ENCODE measurements at regions not wholly inside any gene's neighbourhood (a gene's known extent, or its start where the extent isn't known, plus 50 kb on each side); places are given as distances from the start of the nearest gene placed in this dataset.

DNA sequence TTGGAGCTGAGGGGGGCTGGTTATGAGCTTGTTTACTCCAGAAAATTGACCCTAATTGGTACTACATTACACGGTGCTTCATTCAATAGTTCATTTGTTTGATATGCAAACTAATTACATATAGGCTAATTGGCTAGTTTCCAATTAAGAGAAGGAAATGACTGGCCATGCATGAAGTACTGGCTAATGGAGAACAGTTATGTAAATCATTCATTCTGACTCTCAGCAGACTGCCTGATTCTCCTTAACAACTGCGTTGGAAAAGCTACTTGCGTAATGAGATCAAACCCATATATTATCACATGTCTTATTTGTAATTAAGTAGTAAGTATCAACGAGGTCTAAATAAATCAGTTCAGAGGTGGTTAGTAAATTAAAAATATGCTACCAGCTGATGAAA, 81.8 kb upstream of the CTTNBP2 start:
- TF ChIP-seq, protein P1, sequence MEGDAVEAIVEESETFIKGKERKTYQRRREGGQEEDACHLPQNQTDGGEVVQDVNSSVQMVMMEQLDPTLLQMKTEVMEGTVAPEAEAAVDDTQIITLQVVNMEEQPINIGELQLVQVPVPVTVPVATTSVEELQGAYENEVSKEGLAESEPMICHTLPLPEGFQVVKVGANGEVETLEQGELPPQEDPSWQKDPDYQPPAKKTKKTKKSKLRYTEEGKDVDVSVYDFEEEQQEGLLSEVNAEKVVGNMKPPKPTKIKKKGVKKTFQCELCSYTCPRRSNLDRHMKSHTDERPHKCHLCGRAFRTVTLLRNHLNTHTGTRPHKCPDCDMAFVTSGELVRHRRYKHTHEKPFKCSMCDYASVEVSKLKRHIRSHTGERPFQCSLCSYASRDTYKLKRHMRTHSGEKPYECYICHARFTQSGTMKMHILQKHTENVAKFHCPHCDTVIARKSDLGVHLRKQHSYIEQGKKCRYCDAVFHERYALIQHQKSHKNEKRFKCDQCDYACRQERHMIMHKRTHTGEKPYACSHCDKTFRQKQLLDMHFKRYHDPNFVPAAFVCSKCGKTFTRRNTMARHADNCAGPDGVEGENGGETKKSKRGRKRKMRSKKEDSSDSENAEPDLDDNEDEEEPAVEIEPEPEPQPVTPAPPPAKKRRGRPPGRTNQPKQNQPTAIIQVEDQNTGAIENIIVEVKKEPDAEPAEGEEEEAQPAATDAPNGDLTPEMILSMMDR (IDR thresholded peaks at IDR 0.05; ENCODE audit: control insufficient read depth, insufficient read depth, low read depth, low read length, missing control alignments): no peak

DNA sequence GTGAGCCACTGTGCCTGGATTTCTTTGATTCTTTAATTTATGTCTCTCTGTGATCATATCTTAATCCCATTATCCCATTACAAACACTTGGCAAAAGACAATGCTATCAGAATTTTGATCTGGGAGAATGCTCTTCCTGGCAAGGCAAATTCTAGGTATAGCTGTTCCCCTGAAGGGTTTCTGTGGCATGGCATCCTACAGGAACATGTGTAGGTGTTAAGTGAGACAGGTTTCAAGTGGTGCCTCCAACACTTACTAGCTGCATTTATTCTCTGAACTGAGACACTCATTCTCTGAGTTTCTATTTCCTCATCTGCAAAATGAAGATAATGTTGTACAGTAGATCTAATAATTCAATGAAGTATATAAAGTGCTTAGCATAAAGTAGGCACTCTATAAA, 87.1 kb upstream of the CTTNBP2 start:
- no peak overlapping the region for H3K4me3 ChIP-seq (ENCODE audit: control insufficient read depth, low read depth, low read length)
- TF ChIP-seq, protein P1 (IDR thresholded peaks at IDR 0.05; ENCODE audit: control insufficient read depth, insufficient read depth, low read depth, low read length, missing control alignments): no peak
- no peak for DNase-seq (ENCODE audit: low read depth)

More for the DNA sequence above, 81.8 kb upstream of the CTTNBP2 start:
- DNase-seq (ENCODE audit: low read depth): no peak
- no peak overlapping the region for H3K4me3 ChIP-seq (ENCODE audit: control insufficient read depth, low read depth, low read length)

DNA sequence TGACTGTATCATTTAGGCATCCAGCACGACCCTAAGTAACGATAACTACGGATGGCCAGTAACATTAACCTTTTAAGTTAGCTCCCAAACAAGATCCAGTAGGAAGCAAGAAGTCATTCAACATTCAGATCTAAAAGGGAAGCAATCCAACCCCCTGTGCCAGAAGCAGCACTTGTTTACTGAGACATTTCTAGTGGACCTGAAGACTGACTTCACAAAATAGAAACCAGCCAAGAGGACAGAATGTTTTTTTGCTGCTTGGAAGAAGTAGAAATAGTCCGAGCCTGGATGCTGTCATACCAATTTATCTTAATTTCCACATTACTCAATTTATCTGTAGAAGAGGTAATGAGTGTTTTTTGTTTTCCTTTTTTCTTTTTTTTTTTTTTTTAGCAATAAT, 88.0 kb upstream of the CTTNBP2 start:
- TF ChIP-seq, protein P1 (IDR thresholded peaks at IDR 0.05; ENCODE audit: control insufficient read depth, insufficient read depth, low read depth, low read length, missing control alignments): no peak
- no peak for DNase-seq (ENCODE audit: low read depth)
- H3K4me3 ChIP-seq (ENCODE audit: control insufficient read depth, low read depth, low read length): no peak overlapping the region

DNA sequence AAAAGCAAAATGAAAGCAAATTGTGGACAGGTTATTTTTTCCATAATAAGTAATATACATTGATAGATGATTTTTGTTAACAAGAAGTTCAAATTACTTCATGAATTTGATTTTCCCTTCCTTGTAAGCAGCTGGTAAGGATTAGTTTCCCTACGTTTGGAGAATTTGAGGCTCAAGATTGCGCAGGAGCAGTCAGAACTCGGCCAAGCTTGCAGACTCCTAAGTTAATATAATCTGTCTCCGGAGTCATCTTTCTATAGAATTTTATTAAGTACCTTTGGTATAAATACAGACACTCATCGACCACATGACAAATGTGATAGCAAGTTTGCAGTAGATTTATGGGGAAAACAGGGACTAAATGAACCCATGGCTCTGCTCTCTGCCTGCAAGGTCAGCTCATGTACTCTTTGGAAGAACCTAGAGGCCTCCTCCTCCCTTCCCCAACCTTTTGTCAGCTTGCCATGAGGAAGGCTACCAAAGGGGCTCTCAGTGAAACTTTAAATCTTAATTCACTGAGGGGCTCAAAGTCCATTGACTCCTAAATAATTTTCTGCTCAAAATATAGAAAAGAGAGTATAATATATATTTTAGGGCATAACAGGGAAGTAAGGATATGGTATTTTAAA, 89.2 kb upstream of the CTTNBP2 start:
- TF ChIP-seq, protein P1 (IDR thresholded peaks at IDR 0.05; ENCODE audit: control insufficient read depth, insufficient read depth, low read depth, low read length, missing control alignments): no peak
- no peak for DNase-seq (ENCODE audit: low read depth)
- H3K4me3 ChIP-seq (ENCODE audit: control insufficient read depth, low read depth, low read length): no peak overlapping the region

DNA sequence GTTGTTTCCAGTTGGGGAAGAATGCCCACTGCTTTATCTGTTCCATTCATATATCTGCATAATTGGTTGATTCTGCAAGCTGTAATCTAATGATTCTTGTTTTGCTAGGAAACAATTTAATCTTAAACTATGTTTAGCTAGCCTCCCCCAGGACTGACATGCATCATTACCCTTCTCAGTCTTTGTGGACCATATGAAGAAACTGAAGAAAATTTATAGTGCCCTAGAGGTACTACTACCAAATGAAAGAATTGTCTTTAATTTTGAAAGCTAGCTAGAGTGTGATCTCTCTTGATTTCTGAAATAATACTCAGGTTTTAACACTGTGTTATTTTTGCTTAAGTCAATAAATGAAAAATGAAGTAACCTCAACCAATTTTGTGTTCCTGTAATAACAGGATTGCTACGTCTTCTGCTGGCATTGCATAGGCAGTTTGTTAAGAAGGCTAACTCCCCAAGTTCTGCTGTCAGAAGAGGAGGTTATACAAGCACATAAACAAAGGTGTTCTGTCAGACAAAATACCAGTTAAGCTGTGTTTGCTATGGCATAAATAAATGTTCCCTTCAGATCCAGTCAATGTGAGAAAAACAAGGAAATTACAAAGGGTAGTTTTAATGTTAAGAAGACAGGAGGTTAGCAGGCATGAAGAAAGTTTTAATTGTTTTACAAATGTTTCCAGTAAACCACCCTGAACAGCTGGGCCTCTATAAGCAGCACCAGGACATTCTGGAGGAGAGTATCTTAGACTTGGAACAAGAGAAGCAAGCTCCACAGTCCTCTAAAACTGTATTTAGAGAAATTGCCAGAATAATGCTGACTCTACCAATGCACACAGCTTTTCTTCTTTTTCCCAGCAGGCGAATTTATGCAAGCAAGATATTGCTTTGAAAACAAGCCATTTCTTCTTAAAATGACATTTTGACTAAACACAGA, 90.3 kb upstream of the CTTNBP2 start:
- no peak overlapping the region for H3K4me3 ChIP-seq (ENCODE audit: control insufficient read depth, low read depth, low read length)
- DNase-seq (ENCODE audit: low read depth): no peak
- TF ChIP-seq, protein P1 (IDR thresholded peaks at IDR 0.05; ENCODE audit: control insufficient read depth, insufficient read depth, low read depth, low read length, missing control alignments): no peak

DNA sequence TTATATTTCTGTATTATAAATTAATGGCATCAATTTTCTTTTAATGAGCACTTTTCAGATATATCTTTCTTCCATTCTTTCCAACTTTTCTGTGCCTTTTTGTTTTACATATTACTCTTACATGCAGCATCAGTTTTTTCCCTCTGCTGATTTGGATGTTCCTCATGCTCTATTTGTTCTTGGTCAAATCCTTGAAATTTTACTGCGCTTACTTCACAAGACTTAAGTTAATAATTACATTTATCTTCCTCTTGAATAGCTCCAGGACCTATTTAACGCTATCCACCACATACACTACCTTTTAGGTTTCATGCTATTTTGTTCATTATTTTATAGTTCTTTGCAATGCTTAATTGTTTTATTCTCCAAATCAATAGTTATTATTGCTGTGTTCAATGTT, 97.6 kb upstream of the CTTNBP2 start:
- H3K4me3 ChIP-seq (ENCODE audit: control insufficient read depth, low read depth, low read length): no peak overlapping the region
- TF ChIP-seq, protein P1 (IDR thresholded peaks at IDR 0.05; ENCODE audit: control insufficient read depth, insufficient read depth, low read depth, low read length, missing control alignments): no peak
- DNase-seq (ENCODE audit: low read depth): no peak
